Activated naive CD4-positive, alpha-beta T cell treated with anti-CD3 and anti-CD28 coated beads, Interleukin-2, amount 50 U/mL, for 72 hours (primary cell): ENCODE measurements at regions not wholly inside any gene's neighbourhood (a gene's known extent, or its start where the extent isn't known, plus 50 kb on each side); places are given as distances from the start of the nearest gene placed in this dataset.
"Not testable (repeated sequence)": the region's sequence is repeated elsewhere in the genome, so short reads cannot be mapped to it uniquely, and the experiment has no call there.

ENCODE experiments used
- ATAC-seq, 2 donors: fragments of 150-1000 bp; cut with Tn5 transposase; 2 replicates each; pipeline ENCODE4 v1.10.0; 2021; ENCODE audit warnings: mild to moderate bottlenecking in 2 of 2, moderate library complexity in 2 of 2
- DNase-seq, 2 donors: peaks; one replicate each; pipeline ENCODE4 v3.0.0; 2021 to 2022; ENCODE audit warnings: low spot score in 2 of 2
- H3K27ac Mint-ChIP-seq, 2 donors: one replicate each; pipeline ENCODE4 v1.8.0; 2022; ENCODE audit warnings: mild to moderate bottlenecking in 2 of 2, mixed read lengths in 2 of 2
- H3K36me3 Mint-ChIP-seq, 2 donors: one replicate each; pipeline ENCODE4 v1.8.0; 2022; ENCODE audit warnings: mixed read lengths in 2 of 2
- H3K9me3 Mint-ChIP-seq, 2 donors: one replicate each; pipeline ENCODE4 v1.8.0; 2022; ENCODE audit warnings: mixed read lengths in 2 of 2

DNA sequence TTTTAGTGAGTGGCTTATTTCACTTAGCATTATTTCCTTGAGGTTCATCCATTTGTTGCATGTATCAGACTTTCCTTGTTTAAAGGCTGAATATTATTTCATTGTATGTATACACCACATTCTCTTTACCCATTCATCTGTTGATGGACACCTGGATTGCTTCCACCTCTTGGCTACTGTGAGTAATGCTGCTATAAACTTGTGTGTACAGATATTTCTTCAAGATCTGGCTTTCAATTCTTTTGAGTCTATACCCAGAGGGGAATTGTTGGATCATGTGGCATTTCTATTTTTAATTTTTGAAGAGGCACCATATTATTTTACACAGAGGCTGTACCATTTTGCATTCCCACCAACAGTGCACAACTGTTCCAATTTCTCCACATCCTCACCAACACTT, 313.5 kb downstream of the RPLP1 start:
- DNase-seq = no peak
- Mint-ChIP-seq H3K9me3 (peaks cover 3 to 17% of the 10 kb centered on the region in 2 donors), H3K36me3 (peaks cover 0 to 49% of the 10 kb centered on the region in 2 donors), H3K27ac (no peak overlapping the region)
- ATAC-seq = no peak

DNA sequence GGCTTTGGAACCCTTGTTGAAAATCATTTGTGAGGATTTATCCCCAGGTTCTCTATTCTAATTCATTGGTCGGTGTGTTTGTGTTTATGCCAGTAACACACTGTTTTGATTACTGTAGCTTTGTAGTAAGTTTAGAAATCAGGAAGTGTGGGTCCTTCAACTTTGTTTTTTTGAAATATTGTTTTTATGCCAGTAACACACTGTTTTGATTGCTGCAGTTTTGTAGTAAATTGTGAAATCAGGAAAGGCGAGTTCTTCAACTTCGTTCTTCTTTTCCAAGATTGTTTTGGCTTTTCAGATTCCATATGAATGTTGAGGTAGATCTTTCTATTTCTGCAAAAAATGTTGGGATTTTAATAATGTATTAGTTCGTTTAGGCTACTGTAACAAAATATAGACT, 314.6 kb downstream of the RPLP1 start:
- Mint-ChIP-seq H3K9me3 (peaks cover 0 to 20% of the 10 kb centered on the region in 2 donors), H3K27ac (no peak overlapping the region), H3K36me3 (peaks cover 7 to 47% of the 10 kb centered on the region in 2 donors)
- ATAC-seq (no peak), DNase-seq (no peak)

DNA sequence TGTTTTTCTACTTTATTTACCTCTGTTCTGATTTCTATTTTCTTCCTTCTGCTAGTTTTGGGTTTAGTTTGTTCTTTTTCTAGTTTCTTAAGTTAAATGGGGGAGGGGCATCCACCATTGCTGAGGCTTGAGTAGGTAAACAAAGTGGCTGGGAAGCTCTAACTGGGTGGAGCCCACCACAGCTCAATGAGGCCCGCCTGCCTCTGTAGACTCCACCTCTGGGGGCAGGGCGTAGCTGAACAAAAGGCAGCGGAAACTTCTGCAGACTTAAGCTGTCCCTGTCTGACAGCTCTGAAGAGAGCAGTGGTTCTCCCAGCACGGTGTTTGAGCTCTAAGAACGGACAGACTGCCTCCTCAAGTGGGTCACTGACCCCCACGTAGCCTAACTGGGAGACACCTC, 316.7 kb downstream of the RPLP1 start:
- DNase-seq, H3K27ac Mint-ChIP-seq, ATAC-seq: not testable (repeated sequence)
- Mint-ChIP-seq H3K36me3 (peaks cover 7 to 44% of the 10 kb centered on the region in 2 donors), H3K9me3 (peaks cover 0 to 22% of the 10 kb centered on the region in 2 donors)

DNA sequence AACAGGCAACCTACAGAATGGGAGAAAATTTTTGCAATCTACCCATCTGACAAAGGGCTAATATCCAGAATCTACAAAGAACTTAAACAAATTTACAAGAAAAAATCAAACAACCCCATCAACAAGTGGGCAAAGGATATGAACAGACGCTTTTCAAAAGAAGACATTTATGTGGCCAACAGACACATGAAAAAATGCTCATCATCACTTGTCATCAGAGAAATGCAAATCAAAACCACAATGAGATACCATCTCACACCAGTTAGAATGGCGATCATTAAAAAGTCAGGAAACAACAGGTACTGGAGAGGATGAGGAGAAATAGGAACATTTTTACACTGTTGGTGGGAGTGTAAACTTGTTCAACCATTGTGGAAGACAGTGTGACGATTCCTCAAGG, 321.6 kb downstream of the RPLP1 start:
- not testable (repeated sequence) for H3K27ac Mint-ChIP-seq, DNase-seq, ATAC-seq
- Mint-ChIP-seq H3K9me3 (peaks cover 0 to 29% of the 10 kb centered on the region in 2 donors), H3K36me3 (peaks cover 7 to 45% of the 10 kb centered on the region in 2 donors)

DNA sequence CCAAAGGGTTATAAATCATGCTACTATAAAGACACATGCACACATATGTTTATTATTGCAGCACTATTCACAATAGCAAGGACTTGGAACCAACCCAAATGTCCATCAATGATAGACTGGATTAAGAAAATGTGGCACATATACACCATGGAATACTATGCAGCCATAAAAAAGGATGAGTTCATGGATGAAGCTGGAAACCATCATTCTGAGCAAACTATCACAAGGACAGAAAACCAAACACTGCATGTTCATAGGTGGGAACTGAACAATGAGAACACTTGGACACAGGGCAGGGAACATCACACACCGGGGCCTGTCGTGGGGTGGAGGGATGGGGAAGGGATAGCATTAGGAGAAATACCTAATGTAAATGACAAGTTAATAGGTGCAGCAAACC, 322.1 kb downstream of the RPLP1 start:
- not testable (repeated sequence) for DNase-seq, ATAC-seq, H3K27ac Mint-ChIP-seq
- peaks cover 0 to 28% of the 10 kb centered on the region in 2 donors for H3K9me3 Mint-ChIP-seq
- H3K36me3 Mint-ChIP-seq = peaks cover 7 to 47% of the 10 kb centered on the region in 2 donors

DNA sequence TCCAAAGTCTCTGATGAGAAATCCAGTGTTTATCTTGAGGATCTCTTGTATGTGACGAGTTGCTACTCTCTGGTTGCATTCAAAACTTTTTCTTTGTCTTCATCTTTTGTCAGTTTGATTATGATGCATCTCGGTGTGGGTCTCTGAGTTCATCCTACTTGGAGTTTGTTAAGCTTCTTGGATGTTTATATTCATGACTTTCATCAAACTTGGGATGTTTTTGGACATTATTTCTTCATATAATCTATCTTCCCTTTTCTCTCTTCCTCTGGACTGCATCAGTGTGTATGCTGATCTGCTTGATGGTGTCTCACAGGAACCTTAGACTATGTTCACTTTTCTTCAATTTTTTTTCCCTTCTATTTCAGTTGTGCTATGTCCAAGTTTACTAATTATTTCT, 320.4 kb downstream of the TLE3 start:
- Mint-ChIP-seq H3K9me3 (peaks cover 0 to 11% of the 10 kb centered on the region in 2 donors), H3K36me3 (peaks cover 0 to 24% of the 10 kb centered on the region in 2 donors), H3K27ac (no peak overlapping the region)
- no peak for DNase-seq
- ATAC-seq = no peak

DNA sequence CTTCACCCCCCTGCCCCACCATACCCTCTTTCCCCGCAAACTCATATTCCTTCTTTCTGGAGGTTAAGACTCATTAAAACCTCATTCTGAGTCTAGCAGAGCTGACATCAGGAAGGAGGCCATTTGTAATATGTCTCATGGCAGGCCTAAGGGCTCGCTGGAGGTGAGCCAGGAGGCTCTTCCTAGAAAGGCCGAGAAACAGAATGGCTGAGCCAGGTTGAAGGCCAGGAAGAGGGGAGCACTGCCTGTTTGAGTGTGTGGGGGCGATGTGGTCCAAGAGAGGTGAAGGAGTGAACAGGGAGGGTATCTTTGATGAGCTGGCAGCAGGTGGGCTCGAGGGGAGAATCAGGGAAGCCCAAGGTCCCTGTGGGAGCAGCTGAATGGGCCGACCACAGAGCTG, 317.3 kb downstream of the TLE3 start:
- no peak for DNase-seq
- ATAC-seq = no peak
- Mint-ChIP-seq H3K27ac (peak overlapping the region in 1 of 2 donors; percentile 31), H3K36me3 (peaks cover 0 to 18% of the 10 kb centered on the region in 2 donors), H3K9me3 (peaks cover 0 to 7% of the 10 kb centered on the region in 2 donors)

DNA sequence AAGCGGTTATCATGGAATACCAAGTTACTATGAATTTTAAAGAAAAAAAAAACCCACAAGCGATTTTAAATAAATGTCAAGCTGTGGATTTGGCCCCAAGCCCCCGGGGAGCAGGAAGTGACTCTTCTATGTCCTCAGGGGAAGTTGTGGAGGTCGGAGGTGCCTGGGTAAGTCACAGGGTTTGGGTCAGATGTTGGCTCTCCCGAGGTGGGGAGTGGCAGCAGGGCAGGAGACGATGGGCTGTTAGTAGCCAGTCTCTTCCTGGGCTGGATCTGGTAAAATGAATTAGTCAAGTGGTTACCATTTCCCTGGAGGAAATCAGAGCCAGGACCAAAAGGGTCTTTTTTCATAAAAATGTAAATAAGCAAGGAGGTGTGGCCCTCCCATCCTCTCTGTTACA, 316.7 kb downstream of the TLE3 start:
- no peak for ATAC-seq
- DNase-seq = no peak
- Mint-ChIP-seq H3K36me3 (peaks cover 0 to 16% of the 10 kb centered on the region in 2 donors), H3K27ac (no peak overlapping the region), H3K9me3 (peaks cover 0 to 7% of the 10 kb centered on the region in 2 donors)

DNA sequence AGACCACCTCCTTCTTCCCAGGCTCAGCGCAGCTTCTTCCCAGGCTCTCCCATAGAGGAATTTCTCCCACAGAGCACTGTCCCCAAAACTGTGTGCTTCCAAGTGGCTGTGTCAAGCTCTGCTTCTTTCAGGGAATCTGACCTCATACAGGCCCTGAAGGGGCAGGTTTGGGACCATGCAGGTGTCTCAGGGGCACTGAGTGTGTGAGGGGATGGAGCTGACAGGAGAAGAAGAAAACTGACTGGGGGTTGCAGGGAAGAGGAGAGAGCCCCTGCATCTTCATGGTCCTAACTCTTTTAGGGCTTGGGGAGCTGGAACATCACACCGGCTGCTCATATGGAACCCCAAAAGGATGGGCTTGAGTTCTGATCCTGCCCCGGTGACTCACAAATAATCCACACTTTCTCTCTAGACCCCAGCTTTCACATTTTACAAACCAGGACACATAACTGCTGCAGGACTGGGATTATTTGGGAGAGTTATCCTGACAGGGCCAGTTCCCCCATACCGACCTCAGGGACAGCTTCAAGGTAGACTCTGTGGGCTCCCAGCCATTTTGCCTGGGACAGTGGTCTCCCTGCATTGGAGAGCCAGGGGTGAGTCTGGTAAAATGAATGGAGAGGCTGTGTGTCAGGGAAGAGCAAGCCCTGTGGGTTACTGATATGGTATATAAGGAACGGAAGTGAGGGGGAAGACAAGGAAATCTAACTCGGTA, 316.1 kb downstream of the TLE3 start:
- H3K27ac Mint-ChIP-seq = no peak overlapping the region
- peaks cover 0 to 7% of the 10 kb centered on the region in 2 donors for H3K9me3 Mint-ChIP-seq
- ATAC-seq (no peak), DNase-seq (no peak)
- H3K36me3 Mint-ChIP-seq = peaks cover 0 to 16% of the 10 kb centered on the region in 2 donors

DNA sequence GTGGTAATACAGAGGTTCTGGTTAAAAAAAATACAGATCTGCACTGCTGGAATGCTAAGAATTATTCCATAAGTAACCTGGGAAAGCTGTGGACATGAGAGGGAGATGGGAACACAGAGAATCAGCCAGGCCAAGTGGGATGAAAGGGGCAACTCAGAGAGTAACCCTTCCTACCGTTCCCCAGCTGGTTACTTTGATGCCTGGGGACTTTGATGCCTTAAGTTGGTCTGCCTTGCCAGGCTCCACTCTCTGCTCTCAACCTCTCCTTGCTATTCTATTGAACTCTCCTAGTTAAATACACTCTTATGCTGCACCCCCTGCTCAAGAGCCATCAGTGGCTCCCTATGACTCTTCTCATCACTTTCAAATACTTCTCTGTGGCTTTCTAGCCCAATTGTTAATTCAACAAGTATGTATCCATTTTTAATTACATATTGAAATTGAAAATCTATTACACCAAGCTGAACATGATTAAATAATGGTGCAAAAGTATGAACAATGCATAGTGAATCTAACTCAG, 315.5 kb downstream of the TLE3 start:
- no peak for ATAC-seq
- no peak for DNase-seq
- H3K27ac Mint-ChIP-seq = no peak overlapping the region
- H3K36me3 Mint-ChIP-seq = peaks cover 0 to 16% of the 10 kb centered on the region in 2 donors
- H3K9me3 Mint-ChIP-seq = peaks cover 0 to 7% of the 10 kb centered on the region in 2 donors

DNA sequence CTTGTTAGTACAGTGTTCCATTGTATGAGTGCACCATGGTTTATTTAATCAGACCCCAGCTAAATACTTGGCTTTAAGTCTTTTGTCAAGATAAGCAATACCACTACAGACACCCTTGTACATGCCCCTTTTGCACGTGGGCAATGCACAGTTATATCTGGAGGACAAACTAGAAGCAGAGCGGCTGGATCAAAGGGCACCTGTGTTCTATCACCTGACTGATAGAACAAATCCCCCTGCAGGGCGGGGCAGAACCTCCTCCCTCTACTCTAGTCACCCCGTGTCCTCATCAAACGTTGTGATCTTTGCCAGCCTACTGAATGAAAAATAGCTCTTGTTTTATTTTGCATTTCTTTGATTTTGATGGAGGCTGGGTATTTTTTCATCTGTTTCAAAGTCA, 314.9 kb downstream of the TLE3 start:
- DNase-seq = no peak
- peak; percentile 45 to 84 for ATAC-seq
- Mint-ChIP-seq H3K36me3 (peaks cover 0 to 9% of the 10 kb centered on the region in 2 donors), H3K9me3 (peaks cover 0 to 7% of the 10 kb centered on the region in 2 donors), H3K27ac (no peak overlapping the region)

DNA sequence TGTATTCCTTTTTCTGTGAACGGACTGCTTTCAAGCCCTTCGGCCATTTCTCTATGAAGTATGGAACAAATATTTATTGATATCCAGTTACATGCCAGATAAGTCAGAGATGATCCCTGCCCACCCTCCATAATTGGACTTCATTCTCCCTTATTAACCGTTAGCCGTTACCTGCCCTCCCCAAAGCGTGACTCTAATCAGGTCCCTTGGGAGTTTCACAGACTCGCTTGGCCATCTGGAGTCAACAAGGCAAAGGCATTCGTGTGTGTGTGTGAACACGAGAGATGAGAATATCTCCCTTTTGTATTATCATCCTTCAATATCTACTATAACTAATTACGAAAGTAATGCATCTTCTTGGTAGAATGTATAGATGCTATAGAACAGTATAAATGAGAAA, 314.5 kb downstream of the TLE3 start:
- no peak overlapping the region for H3K27ac Mint-ChIP-seq
- DNase-seq (no peak), ATAC-seq (no peak)
- H3K36me3 Mint-ChIP-seq = peaks cover 0 to 9% of the 10 kb centered on the region in 2 donors
- peaks cover 0 to 7% of the 10 kb centered on the region in 2 donors for H3K9me3 Mint-ChIP-seq

DNA sequence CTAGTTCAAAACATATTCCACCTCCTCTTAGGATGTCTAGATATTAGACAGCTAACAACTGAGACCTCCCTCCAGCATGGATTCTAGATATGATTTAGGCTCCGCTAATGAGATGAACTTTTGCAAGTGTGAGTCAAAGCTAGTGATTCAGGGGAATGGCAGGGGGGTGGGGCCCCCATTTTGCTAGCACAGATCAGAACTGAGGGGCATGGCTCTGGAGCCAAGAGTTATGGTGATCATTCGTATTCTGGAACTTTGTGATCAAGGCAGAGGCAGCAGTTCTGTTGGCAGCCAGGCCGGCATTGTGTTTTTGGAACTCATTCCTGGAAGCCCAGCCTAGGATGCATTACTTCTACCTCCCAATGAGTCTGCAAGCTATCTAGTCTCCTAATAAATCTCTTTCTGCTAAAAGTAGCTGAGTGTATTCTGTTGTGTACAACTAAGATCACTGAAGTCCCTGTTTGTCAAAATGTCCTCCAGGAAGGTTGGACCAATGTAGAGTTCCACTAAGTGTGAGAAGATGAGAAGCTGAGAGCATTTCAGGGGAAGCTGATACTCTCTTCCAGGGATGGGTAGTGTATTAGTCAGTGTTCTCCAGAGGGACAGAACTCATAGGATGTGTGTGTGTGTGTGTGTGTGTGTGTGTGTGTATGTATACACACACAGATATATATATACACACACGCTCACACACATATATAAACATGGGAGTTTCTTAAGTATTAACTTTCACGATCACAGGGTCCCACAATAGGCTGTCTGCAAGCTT, 312.7 kb downstream of the TLE3 start:
- DNase-seq (no peak), ATAC-seq (peak in 1 of 2 donors; percentile 34)
- no peaks in the 10 kb centered on the region for H3K36me3 Mint-ChIP-seq
- no peaks in the 10 kb centered on the region for H3K9me3 Mint-ChIP-seq
- H3K27ac Mint-ChIP-seq = no peak overlapping the region

DNA sequence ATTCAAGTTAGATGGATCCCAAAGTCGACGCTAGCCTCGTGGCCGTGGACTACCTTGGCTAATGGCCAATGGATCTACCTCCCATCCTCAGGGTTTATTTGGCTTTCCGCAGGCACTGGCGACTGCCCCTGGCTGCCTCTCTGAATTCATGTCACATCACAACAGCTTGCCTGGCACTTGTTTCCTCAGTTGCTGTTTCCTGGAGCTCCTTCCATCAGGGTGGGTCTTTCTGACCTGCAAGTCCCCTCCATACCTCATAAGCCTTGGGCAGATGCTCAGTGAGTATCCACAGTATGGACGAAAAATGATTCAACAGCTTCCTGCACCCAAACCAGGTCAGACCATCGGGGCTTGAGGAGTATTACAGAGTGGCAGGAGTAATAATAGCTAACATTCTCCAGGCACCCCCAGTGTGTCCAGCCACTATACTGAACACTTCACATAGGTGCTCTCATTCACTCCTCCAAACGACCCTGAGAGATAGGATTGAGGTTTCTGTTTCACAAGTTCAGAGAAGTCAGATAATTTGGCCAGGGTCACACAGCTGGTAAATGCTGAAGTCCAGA, 311.5 kb downstream of the TLE3 start:
- no peak overlapping the region for H3K27ac Mint-ChIP-seq
- H3K36me3 Mint-ChIP-seq = peaks cover 0 to 6% of the 10 kb centered on the region in 2 donors

DNA sequence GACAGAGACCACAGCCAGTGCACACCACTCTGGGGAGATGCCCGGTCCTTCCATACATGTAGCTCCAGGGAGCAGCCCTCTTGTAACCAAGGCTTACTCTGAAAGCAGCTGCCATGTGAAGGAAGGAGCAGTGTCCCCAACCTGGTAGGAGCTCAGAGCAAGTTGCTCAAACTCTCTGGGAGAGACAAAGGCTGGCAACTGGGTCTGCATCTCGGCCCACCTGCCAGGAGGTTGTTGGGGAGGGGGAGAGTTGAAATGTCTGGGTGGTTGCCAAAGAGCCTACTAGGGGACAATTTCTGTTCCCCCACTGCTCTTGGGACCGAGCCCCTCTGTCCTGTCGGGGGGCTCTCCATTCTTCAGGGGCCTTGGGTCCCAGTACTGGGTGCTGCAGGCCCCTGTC, 309.9 kb downstream of the TLE3 start:
- DNase-seq (no peak), ATAC-seq (no peak)
- Mint-ChIP-seq H3K36me3 (peaks cover 0 to 9% of the 10 kb centered on the region in 2 donors), H3K27ac (no peak overlapping the region), H3K9me3 (peaks cover 0 to 8% of the 10 kb centered on the region in 2 donors)

More for the DNA sequence above, 311.5 kb downstream of the TLE3 start:
- DNase-seq (no peak), ATAC-seq (no peak)
- peaks cover 0 to 5% of the 10 kb centered on the region in 2 donors for H3K9me3 Mint-ChIP-seq

DNA sequence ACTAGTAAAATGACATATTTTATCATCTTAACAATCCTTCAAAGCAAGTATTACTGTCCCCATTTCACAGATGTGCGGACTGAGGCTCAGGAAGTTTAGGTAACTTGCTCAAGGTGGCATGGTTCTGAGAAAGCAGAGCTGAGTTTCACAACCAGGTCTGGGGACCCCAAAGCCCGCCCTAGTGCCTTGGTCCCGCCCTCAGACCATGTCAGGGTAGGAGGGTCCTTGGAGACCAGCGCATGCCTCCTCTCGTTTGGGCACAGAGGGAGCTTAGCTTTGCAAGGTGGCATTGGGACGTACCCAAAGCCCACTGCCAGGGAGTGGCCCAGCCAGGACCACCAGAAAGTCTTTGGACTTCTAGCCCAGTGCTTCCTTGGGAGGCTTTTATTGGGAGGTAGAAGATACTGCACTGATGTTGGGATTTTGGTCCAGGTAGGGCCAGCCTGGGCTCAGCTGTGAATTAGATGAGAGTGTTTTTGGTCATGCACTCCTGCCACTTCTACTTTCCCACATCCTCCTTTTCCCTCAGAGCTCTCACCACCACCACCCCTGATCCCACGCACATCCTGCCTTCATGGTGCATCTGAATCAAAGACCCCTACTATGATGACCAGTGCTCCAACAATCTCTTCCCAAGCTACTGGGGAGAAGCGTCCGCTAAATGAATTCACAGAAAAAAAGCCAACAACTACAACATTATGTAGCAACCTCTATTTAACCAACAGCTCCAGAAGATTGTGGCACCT, 307.9 kb downstream of the TLE3 start:
- no peak overlapping the region for H3K27ac Mint-ChIP-seq
- H3K9me3 Mint-ChIP-seq = peaks cover 0 to 8% of the 10 kb centered on the region in 2 donors
- peaks cover 0 to 9% of the 10 kb centered on the region in 2 donors for H3K36me3 Mint-ChIP-seq
- ATAC-seq = no peak
- no peak for DNase-seq
